ENCODE measurements at regions not wholly inside any gene's neighbourhood (a gene's known extent, or its start where the extent isn't known, plus 50 kb on each side); places are given as distances from the start of the nearest gene placed in this dataset.
"Not testable (repeated sequence)": the region's sequence is repeated elsewhere in the genome, so short reads cannot be mapped to it uniquely, and the experiment has no call there.

GRCh38 chr1:120600442-120601041 lies 123.2 kb upstream of the NBPF26 start:
- H3K4me3 ChIP-seq (ENCODE audit: low read length); DNase-seq (ENCODE audit: low read depth): not testable (repeated sequence)

GRCh38 chr1:120607882-120608281 lies 115.9 kb upstream of the NBPF26 start:
- not testable (repeated sequence) for DNase-seq (ENCODE audit: low read depth); H3K4me3 ChIP-seq (ENCODE audit: low read length)

GRCh38 chr1:120608314-120609014 lies 115.3 kb upstream of the NBPF26 start:
- DNase-seq (ENCODE audit: low read depth); H3K4me3 ChIP-seq (ENCODE audit: low read length): not testable (repeated sequence)

- not testable (repeated sequence) for DNase-seq (ENCODE audit: low read depth); H3K4me3 ChIP-seq (ENCODE audit: low read length)
Measured at GRCh38 chr1:120609015-120609573, 114.7 kb upstream of the NBPF26 start.

GRCh38 chr1:120609834-120610233 lies 113.9 kb upstream of the NBPF26 start:
- not testable (repeated sequence) for H3K4me3 ChIP-seq (ENCODE audit: low read length); DNase-seq (ENCODE audit: low read depth)

GRCh38 chr1:120614931-120615639 lies 108.7 kb upstream of the NBPF26 start:
- not testable (repeated sequence) for DNase-seq (ENCODE audit: low read depth)

GRCh38 chr1:120617493-120617892 lies 106.3 kb upstream of the NBPF26 start:
- not testable (repeated sequence) for DNase-seq (ENCODE audit: low read depth); H3K4me3 ChIP-seq (ENCODE audit: low read length)

More at GRCh38 chr1:120614931-120615639, 108.7 kb upstream of the NBPF26 start:
- not testable (repeated sequence) for H3K4me3 ChIP-seq (ENCODE audit: low read length)

GRCh38 chr1:120619867-120620692 lies 103.7 kb upstream of the NBPF26 start:
- DNase-seq (ENCODE audit: low read depth) = not testable (repeated sequence)

GRCh38 chr1:120620693-120620969 lies 103.1 kb upstream of the NBPF26 start:
- H3K4me3 ChIP-seq (ENCODE audit: low read length); DNase-seq (ENCODE audit: low read depth): not testable (repeated sequence)

More at GRCh38 chr1:120619867-120620692, 103.7 kb upstream of the NBPF26 start:
- not testable (repeated sequence) for H3K4me3 ChIP-seq (ENCODE audit: low read length)

GRCh38 chr1:120621278-120621677 lies 102.5 kb upstream of the NBPF26 start:
- not testable (repeated sequence) for H3K4me3 ChIP-seq (ENCODE audit: low read length); DNase-seq (ENCODE audit: low read depth)

- DNase-seq (ENCODE audit: low read depth); H3K4me3 ChIP-seq (ENCODE audit: low read length): not testable (repeated sequence)
Measured at GRCh38 chr1:120623539-120623938, 100.2 kb upstream of the NBPF26 start.

GRCh38 chr1:120624565-120625064 lies 99.1 kb upstream of the NBPF26 start:
- not testable (repeated sequence) for DNase-seq (ENCODE audit: low read depth); H3K4me3 ChIP-seq (ENCODE audit: low read length)

GRCh38 chr1:120629832-120630455 lies 93.8 kb upstream of the NBPF26 start:
- not testable (repeated sequence) for DNase-seq (ENCODE audit: low read depth); H3K4me3 ChIP-seq (ENCODE audit: low read length)

- not testable (repeated sequence) for DNase-seq (ENCODE audit: low read depth)
Measured at GRCh38 chr1:120634816-120635806, 88.6 kb upstream of the NBPF26 start.

GRCh38 chr1:120640261-120641013 lies 83.3 kb upstream of the NBPF26 start:
- not testable (repeated sequence) for DNase-seq (ENCODE audit: low read depth); H3K4me3 ChIP-seq (ENCODE audit: low read length)

More at GRCh38 chr1:120634816-120635806, 88.6 kb upstream of the NBPF26 start:
- H3K4me3 ChIP-seq (ENCODE audit: low read length) = not testable (repeated sequence)

- DNase-seq (ENCODE audit: low read depth); H3K4me3 ChIP-seq (ENCODE audit: low read length): not testable (repeated sequence)
Measured at GRCh38 chr1:120641014-120641302, 82.8 kb upstream of the NBPF26 start.

GRCh38 chr1:120647182-120647581 lies 76.6 kb upstream of the NBPF26 start:
- not testable (repeated sequence) for H3K4me3 ChIP-seq (ENCODE audit: low read length); DNase-seq (ENCODE audit: low read depth)

All from retinal pigment epithelial cell (primary cell).